SHP77 treated with DMSO at 0.1 percent for 48 hours (cell line): ENCODE measurements at regions not wholly inside any gene's neighbourhood (a gene's known extent, or its start where the extent isn't known, plus 50 kb on each side); places are given as distances from the start of the nearest gene placed in this dataset.
A peak's percentile ranks its signal among the peaks of the same experiment; 100 is the strongest.
"Not testable (repeated sequence)": the region's sequence is repeated elsewhere in the genome, so short reads cannot be mapped to it uniquely, and the experiment has no call there.

ENCODE experiments used
- DNase-seq: peaks from one replicate; lab custom pipeline; 2025; lab: John Stamatoyannopoulos, UW

DNA sequence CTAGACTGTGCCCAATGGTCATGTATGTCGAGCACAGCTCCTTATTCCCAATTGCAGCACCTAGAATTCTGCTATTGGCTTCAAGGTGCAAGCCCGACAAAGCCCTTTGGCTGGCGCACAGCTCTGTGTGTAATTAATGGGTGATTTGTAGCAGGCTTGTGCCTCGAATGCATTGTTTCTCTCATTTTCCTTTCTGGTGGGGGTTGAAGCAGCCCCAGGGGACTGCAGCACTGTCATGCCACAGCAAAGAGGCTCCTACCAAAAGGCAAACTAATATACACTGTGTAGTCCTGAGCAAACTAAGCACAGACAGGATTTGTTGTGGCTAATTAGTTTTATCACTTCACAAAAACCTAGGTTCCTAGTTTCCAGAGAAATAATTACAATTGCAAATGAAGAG, 898.7 kb downstream of the UQCRFS1 start:
- DNase-seq: no peak

DNA sequence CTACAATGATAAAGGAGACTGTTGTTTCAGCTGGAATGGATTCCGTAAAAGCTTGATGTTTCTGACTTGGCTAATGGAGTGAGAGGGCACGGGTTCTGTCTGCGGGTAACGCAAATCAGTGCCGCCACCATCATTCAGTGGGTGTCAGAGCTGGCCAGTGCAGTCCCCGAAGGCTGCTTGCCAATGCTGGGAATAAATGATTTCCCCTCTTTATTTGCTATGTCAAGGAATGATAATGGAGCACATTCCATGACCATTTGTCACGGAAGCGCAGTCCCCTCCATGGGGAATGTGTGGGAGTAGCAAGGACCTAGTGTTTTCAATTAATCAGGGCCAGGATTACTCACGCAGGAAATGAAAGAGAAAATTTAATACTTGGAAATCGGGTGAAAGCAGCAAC, 899.3 kb downstream of the UQCRFS1 start:
- no peak for DNase-seq

DNA sequence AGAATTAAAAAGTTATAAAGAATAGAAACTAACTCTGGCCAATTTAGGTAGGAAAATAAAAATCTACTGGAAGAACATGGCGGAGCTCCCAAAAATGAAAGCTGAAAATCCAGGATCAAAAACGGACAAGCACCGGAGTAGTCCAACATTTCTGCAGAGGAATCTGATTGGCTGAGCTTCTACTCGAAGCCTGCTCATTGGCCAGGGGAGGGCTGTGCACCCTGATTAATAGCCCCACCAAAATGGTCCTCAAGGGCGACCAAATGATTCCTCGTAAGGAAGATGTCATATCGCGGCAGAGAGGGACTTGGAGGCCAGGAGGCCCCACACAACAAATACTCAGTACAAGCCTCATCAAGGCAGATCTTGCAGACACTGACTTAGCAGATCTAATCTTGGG, 900.7 kb downstream of the UQCRFS1 start:
- no peak for DNase-seq

DNA sequence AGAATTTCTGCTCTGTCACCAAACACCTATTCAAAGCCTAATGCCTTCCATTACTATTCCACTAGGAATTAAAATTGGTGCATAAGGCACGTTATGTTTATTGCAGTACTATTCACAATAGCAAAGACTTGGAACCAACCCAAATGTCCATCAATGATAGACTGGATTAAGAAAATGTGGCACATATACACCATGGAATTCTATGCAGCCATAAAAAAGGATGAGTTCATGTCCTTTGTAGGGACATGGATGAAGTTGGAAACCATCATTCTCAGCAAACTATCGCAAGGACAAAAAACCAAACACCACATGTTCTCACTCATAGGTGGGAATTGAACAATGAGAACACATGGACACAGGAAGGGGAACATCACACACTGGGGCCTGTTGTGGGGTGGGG, 902.1 kb downstream of the UQCRFS1 start:
- DNase-seq: not testable (repeated sequence)

DNA sequence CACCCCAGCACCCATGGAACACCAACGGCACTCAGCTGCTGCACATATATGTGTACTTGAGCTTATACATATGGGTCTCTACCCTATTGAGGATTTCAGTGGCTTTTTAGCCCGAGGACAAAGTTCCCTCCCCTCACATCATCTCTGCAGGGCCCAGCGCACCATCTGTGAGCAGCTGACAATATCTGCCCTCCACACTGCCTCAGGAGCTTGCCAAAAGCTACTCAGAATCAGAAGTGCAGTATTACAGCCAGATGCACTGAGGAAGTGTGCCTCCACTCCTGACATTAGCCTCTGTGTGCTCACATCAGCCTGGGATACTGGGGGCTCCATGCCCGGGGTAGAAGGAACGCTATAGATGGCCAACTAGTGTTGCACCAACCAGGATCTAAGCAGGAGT, 903.9 kb downstream of the UQCRFS1 start:
- no peak for DNase-seq

DNA sequence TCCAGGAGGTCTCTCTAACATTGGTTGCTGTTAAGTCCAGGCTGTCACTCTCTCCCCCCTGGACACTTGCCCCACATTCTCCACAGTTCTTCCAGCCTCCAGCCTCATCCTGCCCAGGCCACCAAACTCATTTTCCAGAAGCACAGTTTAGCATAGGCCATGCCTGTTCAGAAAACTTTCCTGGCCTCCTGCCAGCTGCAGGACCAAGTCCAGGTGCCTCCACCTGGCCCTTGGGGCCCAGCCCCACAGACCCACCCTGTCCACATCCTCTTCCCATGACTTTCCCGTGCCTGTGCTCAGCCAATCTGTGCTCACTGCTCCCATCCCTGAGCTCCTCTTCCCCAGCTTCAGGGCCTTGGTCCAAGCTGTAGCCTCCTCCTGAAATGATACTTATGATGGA, 905.0 kb downstream of the UQCRFS1 start:
- no peak for DNase-seq

DNA sequence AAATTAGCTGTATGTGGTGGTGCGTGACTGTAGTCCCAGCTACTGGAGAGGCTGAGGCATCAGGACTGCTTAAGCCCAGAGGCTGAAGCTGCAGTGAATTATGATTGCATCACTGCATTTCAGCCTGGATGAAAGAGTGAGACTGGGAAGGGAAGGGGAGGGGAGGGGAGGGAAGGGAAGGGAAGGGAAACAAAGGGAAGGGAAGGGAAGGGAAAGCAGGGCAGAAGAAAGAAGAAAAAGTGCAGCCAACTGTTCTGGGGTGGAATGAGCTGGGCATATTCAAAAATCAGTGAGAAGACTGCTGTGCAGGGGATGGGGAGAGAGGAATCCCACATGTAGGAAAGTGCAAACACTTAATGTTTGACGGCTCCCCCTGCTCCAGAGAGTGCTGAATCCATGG, 905.5 kb downstream of the UQCRFS1 start:
- DNase-seq: no peak

DNA sequence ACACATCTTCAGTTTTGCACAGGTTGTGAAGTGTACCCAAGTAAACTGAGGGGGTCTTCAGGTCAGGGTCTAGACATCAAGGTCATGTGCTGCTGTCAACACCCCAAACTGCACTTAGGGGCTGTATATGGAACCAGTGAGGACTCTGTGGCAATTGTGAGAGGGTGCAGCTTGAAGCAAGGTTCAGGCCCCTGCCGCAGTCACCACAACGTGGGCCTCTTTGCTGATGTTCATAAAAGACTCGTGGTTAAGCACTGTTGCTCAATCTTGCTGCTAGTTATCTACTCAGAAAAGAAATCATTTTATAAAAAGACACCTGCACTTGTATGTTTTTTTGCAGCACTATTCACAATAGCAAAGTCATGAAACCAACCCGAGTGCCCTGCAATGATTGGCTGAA, 907.4 kb downstream of the UQCRFS1 start:
- no peak for DNase-seq

DNA sequence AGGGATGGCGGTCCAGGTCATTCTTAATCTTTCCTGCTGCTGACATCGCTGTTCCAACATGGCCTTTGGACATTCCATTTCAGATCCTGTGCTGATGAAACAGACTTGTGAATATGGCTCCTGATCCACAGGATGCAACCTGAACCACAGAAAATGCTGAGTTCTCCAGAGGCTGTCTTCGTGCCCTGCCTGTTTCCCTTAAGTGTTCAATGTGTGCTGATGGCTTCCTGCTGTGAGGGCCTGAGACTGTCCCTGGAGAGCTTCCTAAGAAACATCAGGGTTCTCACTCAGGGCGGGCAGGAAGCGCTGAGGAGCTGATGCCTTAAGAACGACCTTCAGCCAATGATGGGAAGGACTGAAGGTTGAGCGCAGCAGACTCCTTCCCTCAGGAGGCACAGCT, 909.4 kb downstream of the UQCRFS1 start:
- DNase-seq: no peak

DNA sequence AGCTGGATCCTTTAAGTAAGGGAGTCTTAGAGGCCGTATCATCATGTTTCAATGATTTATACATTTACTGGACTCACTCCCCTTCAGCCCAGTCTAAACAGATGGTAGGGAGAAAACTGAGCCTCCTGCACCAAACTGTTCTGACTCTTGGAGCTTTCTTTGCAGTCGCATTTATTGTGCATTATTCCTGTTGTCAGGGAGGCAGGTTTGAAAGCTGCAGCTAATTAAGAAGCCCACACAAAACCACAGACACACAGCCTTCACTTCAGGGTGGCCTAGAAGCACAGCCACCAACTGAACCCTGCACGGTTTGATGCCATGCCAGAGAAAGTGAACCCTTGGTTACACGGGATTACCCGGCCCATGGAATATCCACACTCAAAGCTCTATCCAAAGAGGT, 911.0 kb downstream of the UQCRFS1 start:
- no peak for DNase-seq

DNA sequence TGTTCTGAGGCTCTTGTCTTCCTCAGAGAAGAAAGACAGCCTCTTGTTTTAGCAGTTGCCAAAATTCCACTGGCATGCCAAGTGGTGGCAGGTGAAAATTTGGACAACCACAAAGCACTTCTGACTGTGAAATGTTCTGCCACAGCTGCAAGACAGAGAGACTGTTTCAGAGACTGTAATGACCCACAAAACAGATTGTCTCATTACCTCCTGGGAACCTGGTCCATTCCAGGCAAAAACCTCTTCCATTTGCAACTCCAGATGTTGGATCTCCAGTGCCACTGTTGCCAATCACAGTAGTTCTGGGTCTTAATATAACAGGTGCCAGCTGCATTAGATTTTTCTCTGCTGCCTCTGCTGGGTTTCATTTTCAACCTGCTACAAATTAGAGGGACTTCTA, 911.5 kb downstream of the UQCRFS1 start:
- no peak for DNase-seq

DNA sequence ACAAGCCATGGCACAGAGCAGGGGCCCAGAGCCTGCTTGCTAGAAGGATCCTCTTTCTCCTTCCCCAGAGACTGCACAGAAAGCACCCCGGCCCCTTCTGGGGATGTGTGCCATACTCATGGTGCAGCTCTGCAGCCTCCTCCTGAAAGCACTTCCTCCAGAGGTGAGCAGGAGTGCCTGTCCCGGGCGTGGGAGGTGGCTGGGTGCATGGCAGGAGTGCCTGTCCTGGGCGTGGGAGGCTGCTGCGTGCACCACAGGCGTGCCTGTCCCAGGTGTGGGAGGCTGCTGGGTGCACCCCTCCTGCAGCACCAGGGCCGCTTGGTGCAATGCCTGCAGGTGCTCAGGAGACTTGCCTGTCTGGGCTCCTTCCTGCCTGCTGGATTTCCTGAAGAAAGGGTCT, 913.3 kb downstream of the UQCRFS1 start:
- DNase-seq: no peak

DNA sequence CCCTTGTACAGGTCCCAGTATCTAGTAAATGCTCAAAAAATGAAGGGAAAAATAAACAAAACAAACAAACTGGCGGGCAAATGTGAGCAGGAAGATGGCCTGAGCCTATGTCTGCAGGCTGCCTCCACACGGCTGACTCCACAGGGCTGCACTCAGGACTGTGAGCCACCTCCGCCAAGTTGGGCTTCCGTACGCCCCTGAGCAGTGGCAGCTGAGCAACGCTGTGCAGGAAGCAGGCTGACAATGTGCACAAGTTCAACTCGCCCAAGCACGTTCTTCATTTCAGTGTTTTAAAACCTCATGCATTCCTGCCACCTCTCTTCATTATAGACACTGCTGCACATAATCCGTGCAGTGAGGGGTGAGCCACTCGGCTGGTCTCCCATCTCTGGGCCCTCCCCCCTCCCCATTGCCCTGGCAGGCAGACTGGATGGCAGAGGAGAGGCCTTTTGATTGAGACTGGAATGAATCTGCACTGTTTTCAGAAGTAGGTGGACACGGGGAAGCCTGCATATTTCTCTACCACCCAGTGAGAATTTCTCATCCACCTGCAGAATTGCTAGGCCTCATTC, 915.3 kb downstream of the UQCRFS1 start:
- no peak for DNase-seq

DNA sequence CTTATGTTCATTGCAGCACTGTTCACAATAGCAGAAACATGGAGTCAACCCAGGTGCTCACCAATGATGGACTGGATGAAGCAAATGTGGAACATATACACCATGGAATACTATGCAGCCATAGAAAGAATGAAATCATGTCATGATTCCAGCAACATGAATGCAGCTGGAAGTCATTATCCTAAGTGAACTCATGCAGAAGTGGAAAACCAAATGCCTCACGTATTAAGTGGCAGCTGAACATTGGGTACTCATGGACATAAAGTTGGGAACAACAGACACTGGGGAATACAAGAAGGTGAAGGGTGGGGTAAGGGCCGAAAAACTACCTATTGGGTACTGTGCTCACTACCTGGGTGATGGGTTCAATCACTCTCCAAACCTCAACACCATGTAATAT, 915.9 kb downstream of the UQCRFS1 start:
- no peak for DNase-seq

DNA sequence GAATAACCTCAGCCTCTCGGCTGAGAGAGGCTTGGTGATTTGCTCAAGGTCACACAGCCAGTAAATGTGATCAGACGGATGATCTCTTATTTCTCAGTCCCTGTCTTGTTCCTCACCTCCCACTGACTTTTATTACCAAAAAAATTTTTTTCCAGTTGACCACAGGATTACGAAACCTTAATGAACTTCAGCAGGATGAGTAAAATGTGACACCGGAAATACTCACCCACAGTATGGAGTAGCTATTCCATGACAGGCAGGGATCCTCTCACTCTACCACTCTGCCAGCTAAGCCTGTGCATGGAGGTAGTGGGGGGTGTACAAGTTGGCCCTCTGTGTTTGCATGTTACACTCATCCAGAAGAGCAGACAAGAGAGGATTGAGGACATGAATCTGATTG, 916.4 kb downstream of the UQCRFS1 start:
- DNase-seq: no peak

DNA sequence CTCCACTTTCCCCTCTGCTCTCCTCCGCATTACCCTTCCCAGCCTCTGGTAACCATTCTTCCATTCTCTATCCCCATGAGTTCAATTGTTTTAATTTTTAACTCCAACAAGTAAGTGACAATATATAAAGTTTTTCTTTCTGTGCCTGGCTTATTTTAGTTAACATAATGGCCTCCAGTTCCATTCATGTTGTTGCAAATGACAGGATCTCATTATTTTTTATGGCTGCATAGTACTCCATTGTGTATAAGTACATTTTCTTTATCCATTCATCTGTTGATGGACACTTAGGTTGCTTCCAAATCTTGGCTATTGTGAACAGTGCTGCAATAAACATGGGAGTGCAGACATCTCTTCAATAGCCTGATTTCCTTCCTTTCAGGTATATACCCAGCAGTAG, 918.0 kb downstream of the UQCRFS1 start:
- DNase-seq: not testable (repeated sequence)

DNA sequence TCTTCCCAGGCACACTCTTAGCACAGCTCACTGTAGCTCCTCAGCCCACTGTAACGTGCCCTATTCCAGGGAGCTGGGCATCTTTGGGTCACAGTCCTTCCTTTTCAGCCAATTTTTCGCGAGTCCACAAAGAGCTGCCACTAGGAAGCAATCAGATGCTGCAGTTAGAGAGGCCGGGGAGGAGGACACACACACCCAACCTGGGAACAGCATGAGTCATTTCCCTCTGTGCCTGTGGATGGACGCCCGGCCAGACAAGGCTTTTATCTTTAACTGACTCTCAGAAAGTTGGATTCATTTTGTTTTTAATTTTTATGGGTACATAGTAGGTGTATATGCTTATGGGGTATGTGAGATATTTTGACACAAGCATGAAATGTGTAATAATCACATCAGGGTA, 918.6 kb downstream of the UQCRFS1 start:
- DNase-seq: no peak

DNA sequence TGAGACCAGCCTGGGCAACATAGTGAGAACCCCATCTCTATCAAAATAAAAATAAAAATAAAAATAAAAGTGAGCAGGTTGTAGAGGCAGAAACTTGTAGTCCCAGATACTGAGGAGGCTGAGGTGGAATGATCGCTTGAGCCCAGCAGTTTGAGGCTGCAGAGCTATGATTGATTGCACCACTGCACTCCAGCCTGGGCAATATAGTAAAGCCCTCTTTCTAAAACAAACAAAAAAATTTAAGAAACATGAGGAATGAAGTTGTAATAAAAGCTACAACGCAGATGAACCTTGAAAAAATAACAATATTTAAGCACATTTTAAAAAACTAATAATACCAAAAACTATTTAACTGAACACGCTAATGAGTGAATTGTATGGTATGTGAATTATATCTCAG, 919.3 kb downstream of the UQCRFS1 start:
- DNase-seq: no peak

DNA sequence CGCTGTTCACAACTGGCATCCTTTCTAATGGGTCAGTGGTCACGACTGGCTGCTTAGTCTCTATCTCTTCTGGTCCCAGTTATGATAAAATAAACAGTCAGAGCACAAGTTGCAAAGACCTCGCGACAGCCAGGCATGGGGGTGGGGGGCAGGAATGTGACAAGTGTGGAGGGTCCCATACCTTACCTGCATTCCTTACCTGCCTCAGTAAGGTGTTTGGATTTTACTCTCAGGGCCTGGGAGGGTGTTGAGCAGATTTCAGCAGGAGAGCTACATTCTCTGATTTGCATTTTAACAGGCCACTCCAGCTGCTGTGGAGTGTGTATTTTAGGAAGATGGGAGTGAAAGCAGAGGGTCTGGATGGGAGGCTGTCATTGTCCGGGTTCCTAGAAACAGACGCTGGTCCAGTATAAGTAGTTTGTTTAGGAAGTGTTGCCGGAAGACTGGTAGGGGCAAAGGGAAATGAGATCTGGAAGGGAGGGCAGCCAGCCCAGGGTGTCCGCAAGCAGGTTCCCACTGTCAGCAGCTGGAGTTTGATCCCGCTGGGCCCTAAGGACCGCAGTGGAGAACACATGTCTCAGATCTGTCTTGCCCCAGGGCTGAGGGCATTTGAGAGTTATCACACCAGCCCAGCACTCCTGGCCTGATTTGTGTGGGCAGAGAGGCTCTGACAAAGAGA, 920.0 kb downstream of the UQCRFS1 start:
- peak; percentile 69 for DNase-seq

DNA sequence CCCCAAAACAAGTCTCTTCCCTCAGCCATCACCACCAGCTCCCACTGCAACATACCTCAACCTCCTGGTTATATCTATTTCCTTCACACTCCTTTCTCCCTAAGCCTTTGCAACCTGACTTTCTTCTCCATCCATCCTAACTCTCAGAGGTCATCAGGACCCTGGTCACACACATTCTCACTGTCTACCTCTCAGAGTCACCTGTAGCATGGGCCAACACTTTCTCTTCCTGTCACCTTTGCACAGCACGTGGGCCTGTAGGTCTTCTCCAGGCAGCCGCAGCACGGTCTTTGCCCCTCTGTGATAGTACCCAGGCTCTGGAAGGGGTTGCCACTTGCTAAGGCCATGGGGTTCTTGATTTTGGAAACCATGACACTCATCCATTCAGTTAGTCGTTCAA, 921.1 kb downstream of the UQCRFS1 start:
- no peak for DNase-seq

DNA sequence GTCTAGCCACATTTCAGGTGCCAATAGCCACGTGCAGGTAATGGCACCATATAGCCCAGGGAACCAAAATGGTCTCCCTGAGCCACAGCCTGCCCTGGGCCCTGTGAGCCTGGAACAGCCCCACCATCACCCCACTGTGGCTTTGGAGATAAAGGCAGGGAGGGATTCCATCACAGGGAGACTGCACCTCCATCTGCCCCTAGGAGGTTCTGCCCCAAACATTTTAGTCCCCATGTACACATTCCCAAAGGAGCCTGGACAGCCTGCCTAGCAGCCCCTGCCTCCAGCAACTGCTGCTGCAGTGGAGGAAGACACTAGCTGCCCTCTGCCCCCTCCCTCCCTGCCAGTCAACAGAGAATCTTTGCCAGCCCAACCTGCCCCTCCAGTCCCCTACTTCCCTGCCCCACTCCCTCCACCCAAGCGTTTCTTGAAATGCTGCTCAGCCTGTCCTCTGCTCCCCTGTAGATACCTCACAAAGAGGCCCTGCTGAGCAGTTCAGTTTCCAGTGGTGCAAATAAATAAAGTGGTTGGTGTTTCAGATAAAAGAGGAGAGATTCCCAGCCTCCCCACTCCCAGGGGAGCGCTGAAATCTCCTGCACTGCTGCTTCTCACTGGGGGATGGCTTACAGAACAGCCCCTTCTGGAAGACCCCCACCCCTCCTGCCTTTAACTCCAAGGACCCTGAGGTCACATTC, 921.8 kb downstream of the UQCRFS1 start:
- DNase-seq: no peak

DNA sequence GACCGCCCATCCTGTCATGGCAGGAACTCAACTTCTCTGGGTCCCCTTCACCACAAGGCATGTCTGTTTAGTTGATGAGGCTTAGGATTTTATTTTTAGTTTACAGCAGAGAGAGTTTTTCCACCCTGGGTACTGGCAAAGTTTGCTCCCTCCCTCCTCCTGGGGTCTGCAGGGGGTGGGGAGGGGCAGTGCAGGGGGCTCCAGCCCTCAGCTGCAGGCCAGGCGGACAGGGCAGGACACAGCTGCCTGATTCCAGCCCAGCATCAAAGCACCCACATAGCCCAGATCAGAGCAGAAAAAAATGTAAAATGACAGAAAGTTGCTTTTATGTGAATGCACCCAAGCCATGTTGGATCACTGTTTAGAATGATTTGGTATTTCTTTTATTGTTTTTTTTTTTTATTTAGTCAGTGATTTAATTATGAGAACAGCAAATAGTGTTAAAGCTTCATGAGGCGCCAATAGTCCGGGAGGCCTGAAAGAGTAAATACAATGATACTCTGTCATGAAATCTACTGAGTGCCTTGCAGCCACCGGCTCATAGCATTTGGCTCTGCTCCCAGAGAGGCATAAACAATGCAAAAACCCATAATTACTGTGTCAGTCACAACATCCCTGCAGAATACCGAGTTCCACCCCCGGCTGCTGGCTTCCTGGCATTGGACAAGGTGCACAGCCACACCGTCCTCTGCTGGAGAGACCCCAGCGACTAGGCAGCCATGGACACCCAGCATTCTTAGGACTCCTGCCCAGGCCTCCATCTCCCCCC, 923.5 kb downstream of the UQCRFS1 start:
- DNase-seq: peak; percentile 89
